Colonic mucosa (tissue), 4 donors: ENCODE measurements at regions not wholly inside any gene's neighbourhood (a gene's known extent, or its start where the extent isn't known, plus 50 kb on each side); places are given as distances from the start of the nearest gene placed in this dataset.

Experiments
- DNase-seq: peaks from one replicate; pipeline ENCODE4 v3.0.0-alpha.2; 2020
- H3K27ac ChIP-seq: fragments of 200-600 bp; one replicate; pipeline ENCODE4 v1.8.0; 2021
- H3K27me3 ChIP-seq: fragments of 200-600 bp; one replicate; pipeline ENCODE4 v1.8.0; 2021
- H3K36me3 ChIP-seq: fragments of 200-600 bp; one replicate; pipeline ENCODE4 v1.8.0; 2021
- H3K4me1 ChIP-seq: fragments of 200-600 bp; one replicate; pipeline ENCODE4 v1.8.0; 2021; ENCODE audit warnings: mild to moderate bottlenecking
- H3K4me3 ChIP-seq: fragments of 200-600 bp; one replicate; pipeline ENCODE4 v1.8.0; 2021
- H3K9ac ChIP-seq, 2 donors: one replicate each; pipeline ENCODE4 v1.7.0; 2013; ENCODE audit warnings: control low read depth in 2 of 2, low read depth in 2 of 2, low read length in 2 of 2
- H3K9me3 ChIP-seq: fragments of 200-600 bp; one replicate; pipeline ENCODE4 v1.8.0; 2021
- CTCF ChIP-seq: fragments of 200-600 bp; IDR thresholded peaks from one replicate; pipeline ENCODE4 v1.8.0; 2022; ENCODE audit warnings: antibody characterized with exemption, mild to moderate bottlenecking
- intact Hi-C: fragments of 100-400 bp; cut with DNase I; formaldehyde crosslinking; loops from one replicate; pipeline ENCODE4 v1.14.1; 2022
- donor health status: healthy.
- donor health status: DM: no; HTN: no; CAD: no.
- donor health status: DM: no; HTN: no; CAD: no.

GRCh38 chr4:131540256-131540655 is 1608.8 kb upstream of the PCDH10 start:
- no peaks in the 10 kb centered on the region for H3K4me1 ChIP-seq
- no peak for TF ChIP-seq CTCF
- intact Hi-C loops, result no loop called here
- no peaks in the 10 kb centered on the region for H3K36me3 ChIP-seq
- no peaks in the 10 kb centered on the region for H3K27me3 ChIP-seq
- no peak for DNase-seq
- no peak overlapping the region for H3K4me3 ChIP-seq
- H3K9me3 ChIP-seq, result no peaks in the 10 kb centered on the region
- no peak overlapping the region for H3K9ac ChIP-seq
- no peak overlapping the region for H3K27ac ChIP-seq

DNA sequence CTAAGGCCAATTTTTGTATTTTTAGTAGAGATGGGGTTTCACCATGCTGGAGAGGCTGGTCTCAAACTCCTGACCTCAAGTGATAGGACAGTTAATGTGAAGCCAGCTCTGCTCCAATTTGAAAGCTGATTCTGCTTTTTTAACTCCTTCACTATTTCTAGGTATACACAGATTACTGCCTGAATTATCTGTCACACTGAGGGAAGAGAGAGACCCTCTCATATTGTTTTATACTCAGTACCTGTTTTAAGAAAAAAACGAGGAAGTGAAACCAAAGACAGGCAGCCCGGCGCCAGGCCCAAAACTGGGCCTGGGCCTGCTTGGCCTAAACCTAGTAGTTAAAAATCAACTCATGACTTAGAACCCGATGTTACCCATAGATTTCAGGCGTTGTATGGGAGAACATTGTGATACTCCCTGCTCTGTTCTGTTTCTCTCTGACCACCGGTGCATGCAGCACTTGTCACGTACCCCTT is 1601.5 kb upstream of the PCDH10 start:
- Histone ChIP-seq H3K36me3 (no peaks in the 10 kb centered on the region), H3K4me1 (no peaks in the 10 kb centered on the region), H3K9me3 (no peaks in the 10 kb centered on the region), H3K9ac (no peak overlapping the region), H3K27me3 (no peaks in the 10 kb centered on the region), H3K4me3 (no peak overlapping the region), H3K27ac (no peak overlapping the region)
- no peak for DNase-seq
- intact Hi-C loops, result no loop called here
- TF ChIP-seq CTCF, result no peak

GRCh38 chr4:131551306-131551705 is 1597.8 kb upstream of the PCDH10 start:
- no peaks in the 10 kb centered on the region for H3K36me3 ChIP-seq
- no peaks in the 10 kb centered on the region for H3K27me3 ChIP-seq
- TF ChIP-seq CTCF, result no peak
- intact Hi-C loops, result no loop called here
- H3K4me3 ChIP-seq, result no peak overlapping the region
- H3K9me3 ChIP-seq, result no peaks in the 10 kb centered on the region
- no peak overlapping the region for H3K9ac ChIP-seq
- no peak for DNase-seq
- no peaks in the 10 kb centered on the region for H3K4me1 ChIP-seq
- H3K27ac ChIP-seq, result no peak overlapping the region

- intact Hi-C loops, result no loop called here
- Histone ChIP-seq H3K27me3 (no peaks in the 10 kb centered on the region), H3K27ac (no peak overlapping the region), H3K4me1 (no peaks in the 10 kb centered on the region), H3K9me3 (no peaks in the 10 kb centered on the region), H3K9ac (no peak overlapping the region), H3K4me3 (no peak overlapping the region), H3K36me3 (no peaks in the 10 kb centered on the region)
- no peak for TF ChIP-seq CTCF
- DNase-seq, result no peak
Observed at GRCh38 chr4:131566026-131566425, 1583.1 kb upstream of the PCDH10 start.

DNA sequence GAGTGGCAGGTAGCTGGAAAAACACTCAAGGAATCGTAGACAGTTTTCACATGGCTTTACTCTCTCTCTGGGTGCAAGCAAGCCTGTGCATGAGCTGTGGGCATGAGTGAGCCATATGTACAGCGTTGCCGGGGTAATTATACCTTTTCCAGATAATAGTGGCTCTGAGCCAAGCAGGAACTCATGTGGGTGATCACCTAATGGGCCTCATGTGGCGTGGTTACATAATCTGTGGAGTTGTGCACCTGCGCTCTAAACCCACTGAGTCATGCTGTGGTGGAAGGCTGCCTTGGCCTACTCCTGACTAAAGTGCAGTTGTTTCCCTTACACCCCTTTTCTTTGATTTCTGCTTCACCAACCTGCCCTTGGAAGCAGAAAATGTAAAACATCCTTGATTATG is 1564.5 kb upstream of the PCDH10 start:
- Histone ChIP-seq H3K4me1 (no peaks in the 10 kb centered on the region), H3K27me3 (no peaks in the 10 kb centered on the region), H3K9ac (no peak overlapping the region), H3K36me3 (no peaks in the 10 kb centered on the region), H3K27ac (no peak overlapping the region), H3K9me3 (no peaks in the 10 kb centered on the region), H3K4me3 (no peak overlapping the region)
- intact Hi-C loops, result no loop called here
- no peak for DNase-seq
- no peak for TF ChIP-seq CTCF

DNA sequence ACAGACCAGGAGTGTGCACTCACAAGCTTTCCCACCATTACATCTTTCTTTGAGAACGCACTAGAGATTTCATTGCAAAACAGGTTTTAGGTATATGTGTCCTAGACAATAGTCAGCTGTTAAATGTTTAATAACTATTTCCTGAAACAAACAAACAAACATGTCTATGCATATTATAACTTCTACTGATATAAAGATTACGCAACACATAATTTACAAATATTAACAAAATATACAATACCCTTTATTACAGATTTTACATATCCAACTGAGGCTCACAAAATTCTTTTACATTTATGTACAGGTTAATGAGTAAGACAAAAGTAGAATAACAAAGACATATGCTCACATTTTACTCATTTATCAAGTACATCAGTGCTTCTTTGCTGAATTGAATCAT is 1554.0 kb upstream of the PCDH10 start:
- no peaks in the 10 kb centered on the region for H3K27me3 ChIP-seq
- DNase-seq, result no peak
- H3K4me3 ChIP-seq, result no peak overlapping the region
- no peak for TF ChIP-seq CTCF
- H3K36me3 ChIP-seq, result no peaks in the 10 kb centered on the region
- no peaks in the 10 kb centered on the region for H3K4me1 ChIP-seq
- intact Hi-C loops, result no loop called here
- H3K9ac ChIP-seq, result no peak overlapping the region
- H3K27ac ChIP-seq, result no peak overlapping the region
- no peaks in the 10 kb centered on the region for H3K9me3 ChIP-seq
